ENCODE measurements at regions not wholly inside any gene's neighbourhood (a gene's known extent, or its start where the extent isn't known, plus 50 kb on each side); places are given as distances from the start of the nearest gene placed in this dataset.

DNA sequence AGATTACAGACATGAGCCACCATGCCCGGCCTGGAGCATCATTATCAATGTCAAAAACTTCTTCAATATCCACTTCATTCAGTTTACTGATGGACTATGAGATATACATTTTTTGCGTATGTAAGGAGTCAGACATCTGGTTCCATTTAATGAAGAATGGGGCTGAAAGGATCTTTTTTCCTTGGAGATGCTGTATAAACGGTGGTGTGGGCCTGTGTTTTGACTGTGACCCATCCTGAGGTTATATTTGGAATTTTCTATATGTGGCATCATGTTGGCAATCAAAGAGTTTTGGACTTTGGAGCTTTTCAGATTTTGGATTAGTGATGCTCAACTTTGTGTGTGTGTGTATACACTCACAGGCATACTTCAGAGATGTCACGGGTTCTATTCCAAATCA is 85.7 kb upstream of the FBXL17 start:
- TF ChIP-seq CTCF (IDR thresholded peaks at IDR 0.05; ENCODE audit: insufficient read depth, low read length) (no peak), GABPA (IDR thresholded peaks at IDR 0.05; ENCODE audit: low read depth) (no peak), POLR2AphosphoS5 (IDR thresholded peaks at IDR 0.05; ENCODE audit: low read depth) (no peak), SPI1 (IDR thresholded peaks at IDR 0.05; ENCODE audit: borderline replicate concordance, low read depth) (no peak), REST (IDR thresholded peaks at IDR 0.05; ENCODE audit: insufficient replicate concordance, low read depth) (no peak)

Measured in HL-60 (cell line).